ENCODE measurements at regions not wholly inside any gene's neighbourhood (a gene's known extent, or its start where the extent isn't known, plus 50 kb on each side); places are given as distances from the start of the nearest gene placed in this dataset.
"Not testable (repeated sequence)": the region's sequence is repeated elsewhere in the genome, so short reads cannot be mapped to it uniquely, and the experiment has no call there.

DNA sequence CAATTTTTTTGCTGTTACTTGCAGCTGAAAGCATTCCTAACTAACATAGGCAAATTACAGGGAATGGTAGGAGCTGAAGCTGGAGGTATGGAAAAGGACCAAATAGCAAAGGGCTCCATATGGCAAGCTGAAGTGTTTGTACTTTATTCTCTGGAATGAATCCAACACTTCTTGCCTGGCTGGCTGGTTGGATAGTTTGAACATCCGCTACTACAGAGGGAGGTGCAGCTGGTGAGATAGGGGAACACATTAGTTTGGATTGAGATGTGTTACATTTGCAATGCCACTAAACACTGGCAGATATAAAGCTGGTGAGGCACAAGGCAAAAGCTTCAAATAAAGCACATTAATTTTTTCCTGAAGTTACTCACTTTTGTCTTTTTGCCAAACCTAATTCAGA lies 291.5 kb downstream of the SP3 start:
- DNase-seq = no peak

DNA sequence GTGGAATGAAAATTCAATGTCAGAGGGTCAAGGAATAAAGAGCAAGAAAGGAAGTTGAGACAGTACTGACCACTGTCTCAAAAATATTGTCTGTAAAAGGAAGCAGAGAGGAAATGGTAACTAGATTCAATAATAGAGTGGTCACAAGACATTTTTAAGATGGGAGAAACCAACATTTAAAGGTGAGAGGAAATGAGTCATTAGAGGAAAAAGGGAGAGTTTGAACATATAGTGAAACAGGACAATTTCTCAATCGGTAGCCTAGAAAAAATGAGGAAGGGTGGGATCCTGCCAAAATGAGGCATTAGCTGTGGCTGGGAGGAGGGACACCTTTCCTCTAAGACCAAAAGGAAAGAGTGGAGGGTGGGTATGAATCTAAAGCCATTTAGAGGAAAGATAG lies 288.5 kb downstream of the SP3 start:
- no peak for DNase-seq

DNA sequence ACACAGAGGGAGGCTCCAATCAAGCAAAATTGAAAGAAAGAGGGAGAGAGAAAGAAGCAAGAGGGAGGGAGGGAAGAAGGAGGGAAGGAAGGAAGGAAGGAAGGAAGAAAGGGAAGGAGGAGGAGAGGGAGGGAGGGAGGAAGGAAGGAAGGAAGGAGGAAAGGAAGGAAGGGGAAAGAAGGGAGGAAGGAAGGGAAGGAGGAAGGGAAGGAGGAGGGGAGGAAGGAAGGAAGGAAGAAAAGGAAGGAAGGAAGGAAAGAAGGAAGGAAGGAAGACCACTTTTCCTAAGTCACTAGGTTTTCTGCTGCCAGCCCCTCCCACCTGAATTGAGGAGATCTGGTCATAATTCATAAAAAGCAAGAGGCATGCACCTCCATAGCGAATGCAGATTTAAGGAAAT lies 287.0 kb downstream of the SP3 start:
- DNase-seq = no peak

DNA sequence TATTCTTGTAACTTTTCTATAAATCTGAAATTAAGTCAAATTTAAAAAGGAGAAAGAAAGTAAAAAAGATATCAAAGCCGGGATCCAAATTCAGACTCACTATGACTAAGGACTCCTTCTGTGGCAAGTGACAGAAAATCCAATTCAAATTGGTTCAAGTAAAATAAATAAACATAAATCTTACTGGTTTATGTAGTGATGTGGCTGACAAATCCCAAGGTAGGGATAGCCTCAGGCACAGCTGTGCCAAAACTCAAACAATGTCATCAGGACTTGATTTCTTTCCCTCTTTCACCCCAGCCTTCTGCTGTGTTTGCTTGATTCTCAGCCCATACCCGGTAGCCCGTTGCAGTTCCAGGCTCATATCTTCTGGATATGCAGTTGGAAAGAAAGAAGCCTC lies 284.6 kb downstream of the SP3 start:
- no peak for DNase-seq

DNA sequence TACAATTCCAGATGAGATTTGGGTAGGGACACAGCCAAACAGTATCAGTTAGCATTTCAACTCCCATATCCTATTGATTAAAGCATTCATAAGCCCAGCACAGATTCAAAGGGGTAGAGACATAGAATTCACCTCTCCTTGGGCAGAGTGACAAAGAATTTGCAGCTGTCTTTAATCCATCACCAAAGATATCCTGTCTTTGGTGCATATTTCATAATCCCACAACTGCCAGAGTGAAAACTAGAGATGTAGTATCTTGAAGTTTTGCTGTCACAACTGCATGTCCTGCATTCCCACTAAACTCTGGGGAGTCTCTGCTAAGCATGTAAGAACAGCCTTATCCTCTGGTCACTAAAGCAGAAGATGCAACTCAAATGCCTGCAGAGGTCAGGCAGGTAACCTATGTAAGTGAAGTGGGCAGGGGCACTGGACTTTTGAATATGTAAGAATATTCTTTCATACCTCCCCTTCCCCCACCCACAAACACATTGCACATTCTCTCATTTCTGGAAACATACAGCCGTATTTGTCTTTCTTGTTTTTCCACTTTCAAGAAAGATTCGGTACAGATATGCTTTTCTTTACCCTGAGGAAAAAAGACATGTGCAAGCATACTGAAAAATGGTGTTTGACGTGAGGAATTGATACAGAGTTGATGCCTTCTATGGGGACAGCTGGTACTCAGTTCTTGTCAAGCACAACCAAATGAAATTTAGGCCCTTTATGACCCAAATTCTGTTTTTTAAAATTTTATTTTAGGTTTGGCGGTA lies 283.1 kb downstream of the SP3 start:
- DNase-seq = no peak

DNA sequence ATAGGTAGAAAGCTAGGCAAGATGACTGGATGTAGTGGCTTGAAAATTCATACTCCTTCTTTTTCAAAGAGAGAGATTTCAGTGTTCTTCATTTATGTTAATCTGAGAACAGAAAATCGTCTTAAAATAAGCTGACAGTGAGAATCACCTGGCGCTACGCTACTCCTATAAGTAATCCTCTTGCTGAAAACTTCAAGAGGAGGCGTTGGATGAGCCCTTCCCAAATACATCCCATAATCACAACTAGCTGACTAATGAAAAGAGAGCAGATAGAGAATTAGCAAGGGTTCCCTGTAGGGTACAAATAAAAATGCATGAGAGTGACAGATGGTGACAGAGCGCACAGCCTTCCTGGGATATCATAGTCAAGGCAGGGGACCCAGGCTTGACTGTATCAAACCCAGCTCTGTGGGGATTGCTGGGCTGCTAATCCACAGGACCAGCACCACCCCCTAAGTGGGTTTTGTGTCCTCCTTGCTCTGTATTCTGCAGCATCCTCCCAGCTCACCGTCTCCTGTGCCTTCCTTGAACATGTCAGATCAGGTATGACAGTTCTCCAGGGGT lies 280.2 kb downstream of the SP3 start:
- DNase-seq = no peak

DNA sequence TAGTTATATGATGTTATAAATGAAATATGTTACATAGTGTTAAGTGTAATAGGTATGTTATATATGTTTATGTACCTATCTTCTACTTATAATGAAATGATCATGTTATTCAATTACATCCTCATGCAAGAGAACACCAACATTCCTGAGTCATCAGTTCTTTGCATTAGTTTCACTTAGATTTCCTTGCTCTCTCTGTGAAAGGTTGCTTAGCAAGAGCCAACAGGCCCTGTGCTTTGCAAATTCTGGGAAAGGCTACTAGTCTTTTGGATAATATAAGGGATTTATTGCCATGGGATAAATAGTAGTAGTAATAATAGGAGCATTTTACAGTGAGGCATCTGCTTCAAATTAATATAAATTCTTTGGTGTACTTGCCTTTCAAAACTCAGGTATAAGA lies 274.8 kb downstream of the SP3 start:
- DNase-seq = no peak

DNA sequence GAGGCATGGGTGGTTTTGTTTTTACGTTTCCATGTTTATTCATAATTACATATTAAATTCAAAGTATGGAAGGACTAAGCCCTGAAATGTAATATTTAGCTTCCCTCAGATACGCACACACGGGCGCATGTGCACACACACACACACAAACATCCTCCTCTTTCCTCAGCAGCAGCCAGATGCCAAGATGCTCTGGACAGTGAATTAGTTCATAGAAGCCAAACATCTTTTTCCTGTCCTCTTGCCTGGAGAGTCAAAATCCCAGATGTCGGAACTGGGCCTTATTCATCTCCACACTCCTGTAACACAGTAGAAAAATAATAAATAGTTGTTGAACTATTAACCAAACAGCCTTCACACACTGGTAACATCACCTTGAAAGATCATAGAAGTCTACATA lies 273.1 kb downstream of the SP3 start:
- DNase-seq = no peak

DNA sequence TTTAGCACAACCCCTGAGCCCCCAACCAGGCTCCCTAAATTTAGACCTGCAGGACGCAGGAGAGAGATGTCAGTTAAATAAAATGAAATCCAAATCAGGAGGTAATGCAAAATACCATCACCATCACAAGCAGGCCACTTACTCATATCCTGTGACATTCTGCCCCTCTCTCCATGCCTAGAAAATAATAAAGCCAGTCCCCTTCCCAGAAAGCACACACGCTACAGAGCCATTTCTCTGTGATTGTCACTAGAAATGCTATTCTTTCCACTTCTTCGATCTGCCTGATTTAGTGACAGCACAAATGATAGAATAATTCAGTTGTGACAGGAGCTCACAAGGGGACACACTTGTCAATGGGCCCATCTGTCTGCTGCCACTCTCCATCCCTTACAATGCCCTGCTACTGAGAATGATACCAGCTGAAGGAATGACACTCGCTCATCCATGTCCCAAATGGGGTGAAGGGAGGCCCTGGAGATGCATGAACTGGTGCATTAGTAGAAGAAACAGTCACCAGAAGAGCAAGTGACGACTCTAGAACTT lies 272.1 kb downstream of the SP3 start:
- DNase-seq = no peak

DNA sequence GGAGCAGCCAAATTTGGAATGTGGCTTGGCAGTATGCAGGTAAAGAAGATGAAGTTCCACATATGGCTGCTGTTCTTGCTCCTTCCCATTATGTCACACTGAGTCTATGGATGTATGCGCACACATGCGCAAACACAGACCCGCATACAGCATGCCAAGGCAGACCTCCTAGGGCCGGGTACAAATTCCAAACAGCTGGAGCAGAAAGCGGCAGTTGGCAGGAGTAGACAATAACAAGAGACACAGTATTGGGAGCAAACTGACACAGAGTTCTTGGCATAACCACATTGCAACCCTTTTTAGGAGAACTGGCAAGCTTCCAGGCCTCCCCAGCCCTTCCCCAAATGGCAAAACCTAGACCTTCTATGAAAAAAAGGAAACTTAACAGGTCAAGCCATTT lies 268.9 kb downstream of the SP3 start:
- no peak for DNase-seq

DNA sequence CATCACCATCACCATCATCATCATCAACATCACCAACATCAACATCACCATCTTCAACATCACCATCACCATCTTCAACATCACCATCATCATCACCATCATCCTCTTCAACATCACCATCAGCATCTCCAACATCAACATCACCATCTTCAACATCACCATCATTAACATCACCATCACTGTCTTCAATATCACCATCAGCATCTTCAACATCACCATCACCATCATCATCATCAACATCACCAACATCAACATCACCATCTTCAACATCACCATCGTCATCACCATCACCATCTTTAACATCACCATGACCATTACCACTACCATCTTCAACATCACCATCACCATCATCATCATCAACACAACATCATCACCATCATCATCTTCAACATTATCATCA lies 267.2 kb downstream of the SP3 start:
- no peak for DNase-seq

DNA sequence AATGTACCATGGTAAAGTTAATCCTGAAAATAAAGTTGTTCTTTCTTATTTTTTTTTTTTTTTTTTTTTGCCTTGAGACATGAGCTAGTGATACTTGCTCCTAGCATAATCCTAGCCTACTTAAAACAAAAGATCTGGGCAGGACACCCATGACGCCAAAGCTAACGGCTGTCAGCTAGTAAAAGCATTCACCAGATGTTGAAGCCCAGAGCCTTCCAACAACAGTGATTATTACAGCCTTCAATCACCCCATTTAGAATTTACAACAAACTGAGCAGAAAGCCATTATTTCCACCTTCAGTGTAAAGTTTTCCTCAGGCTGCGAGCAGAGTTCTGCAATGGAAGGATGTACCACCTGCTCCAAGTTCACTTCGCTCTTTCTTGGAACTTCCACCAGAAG lies 259.5 kb downstream of the SP3 start:
- no peak for DNase-seq

DNA sequence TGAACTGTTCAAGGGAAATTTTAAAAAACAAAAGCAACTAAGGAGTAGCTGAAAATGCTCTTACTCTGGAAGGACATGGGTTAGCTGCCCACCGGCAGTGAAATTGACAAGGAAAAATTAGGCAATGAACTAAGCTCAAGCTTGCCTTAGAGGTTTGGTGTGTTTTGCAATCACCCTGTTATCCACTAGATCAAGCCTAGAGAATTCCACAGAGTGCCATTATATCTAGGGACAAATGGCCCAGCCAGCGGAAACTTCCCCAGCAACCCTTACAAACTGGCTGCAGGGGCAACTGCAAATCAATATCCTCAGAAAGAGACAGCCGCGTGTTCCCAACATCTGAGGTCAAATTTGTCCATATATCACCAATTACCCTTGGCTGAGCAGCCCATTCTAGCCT lies 258.2 kb downstream of the SP3 start:
- DNase-seq = no peak

DNA sequence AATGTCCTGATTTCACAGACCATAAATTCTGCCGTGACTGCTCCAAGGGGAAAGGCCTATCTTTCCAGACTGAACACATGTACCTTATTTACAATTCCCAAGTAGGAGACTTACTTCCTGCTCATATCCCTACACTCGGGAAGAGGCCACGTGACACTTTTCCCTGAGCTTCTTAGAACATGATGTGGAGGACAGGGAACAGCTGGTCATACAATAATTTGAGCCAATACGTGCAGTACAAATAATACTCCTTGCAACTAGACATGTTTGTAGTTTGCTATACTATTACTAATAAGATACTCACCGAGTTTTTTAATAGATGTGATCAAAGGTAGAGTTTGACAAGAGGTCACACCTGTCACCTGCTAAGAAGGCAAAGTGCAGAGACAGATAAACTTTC lies 256.4 kb downstream of the SP3 start:
- DNase-seq = no peak

DNA sequence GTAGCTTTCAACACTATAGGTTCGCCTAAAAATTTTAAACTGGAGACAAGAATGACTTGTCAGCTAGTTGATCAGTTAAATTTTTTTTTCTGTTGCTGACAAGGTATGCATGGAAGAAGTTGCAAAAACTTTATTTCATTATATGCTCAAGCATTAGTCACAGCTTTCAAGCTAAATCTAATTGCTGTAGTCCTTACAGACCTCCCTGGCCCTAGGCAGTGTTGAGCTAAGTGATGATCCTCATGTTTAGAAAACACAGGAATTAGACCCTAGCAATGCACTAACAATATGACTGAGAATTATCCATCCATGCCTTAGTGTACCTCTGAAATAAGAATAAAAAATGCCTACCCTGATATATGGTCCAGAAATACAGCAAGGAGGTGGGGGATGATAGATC lies 253.4 kb downstream of the SP3 start:
- no peak for DNase-seq

DNA sequence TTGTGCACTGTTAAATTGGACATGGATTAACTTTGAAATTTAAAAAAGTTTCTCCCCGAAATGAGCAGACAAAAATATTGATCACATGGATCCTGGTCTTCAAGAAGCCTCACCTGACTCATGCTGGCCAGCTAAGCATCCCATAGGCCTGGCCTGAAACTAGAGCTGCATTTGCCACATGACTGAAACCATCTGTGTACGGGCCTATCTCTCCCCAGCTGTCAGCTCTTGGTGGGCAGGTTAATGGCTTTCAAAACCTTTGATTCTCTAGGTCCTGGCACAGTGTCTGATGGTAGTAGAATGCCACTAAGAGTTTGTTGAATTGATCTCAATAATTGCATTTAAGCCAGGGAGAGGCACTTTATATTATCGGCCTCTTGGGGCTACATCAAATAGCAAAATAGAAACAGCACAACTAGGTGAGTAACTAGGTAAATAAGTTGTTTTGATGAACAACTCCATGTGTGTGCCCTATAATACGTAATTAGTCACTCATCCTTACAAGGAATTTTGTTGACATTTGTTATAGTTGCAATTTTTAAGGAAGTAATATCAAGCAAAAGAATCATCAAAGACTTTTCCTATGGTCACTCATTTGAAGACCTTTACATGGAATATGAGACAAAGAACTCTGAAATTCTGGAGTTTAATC lies 251.1 kb downstream of the SP3 start:
- DNase-seq = no peak

DNA sequence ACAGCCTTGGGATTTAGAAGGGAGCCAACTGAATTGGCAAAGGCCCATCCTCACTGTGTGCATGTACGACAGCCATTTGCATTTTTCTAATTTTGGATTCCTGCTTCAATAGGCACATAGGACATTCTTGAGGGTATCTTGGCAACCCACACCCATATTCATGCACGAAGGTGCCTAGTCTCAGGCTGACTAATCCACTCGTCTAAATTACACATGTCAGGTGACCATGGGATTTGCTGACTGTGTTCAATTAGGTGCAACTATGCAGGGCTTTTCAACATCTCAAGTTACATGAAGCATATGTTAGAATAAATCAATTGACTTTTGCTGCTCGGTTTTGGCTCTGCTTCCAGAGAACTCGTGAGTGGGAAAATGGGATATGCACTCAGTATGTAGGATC lies 249.7 kb downstream of the SP3 start:
- DNase-seq = no peak

DNA sequence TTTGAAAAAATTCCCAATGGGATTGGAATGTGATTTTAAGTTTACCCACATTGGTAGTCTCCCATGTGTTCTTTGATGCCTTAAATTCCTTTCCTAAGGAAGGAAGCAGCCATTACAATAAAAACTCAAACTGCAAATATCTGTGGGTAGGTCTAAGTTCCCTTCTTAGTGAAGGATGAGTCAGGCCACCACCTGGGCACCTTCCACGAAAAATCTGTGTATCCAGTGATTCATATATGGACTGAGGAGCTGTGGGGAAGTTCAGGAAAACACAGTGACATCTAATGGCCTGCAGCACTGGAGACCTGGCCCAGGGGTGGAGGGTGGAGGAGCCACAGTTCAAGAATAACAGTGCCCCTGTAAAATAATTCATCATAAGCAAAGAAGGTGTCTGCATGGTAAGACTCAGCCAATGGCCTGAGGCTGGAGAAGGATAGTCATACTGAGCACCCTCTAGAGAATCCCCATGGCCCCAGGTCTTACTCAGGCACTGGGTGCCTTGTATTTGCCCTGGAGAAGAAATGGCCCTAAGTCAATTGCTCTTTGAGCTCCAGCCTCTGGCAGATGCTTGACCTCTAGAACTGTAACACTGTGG lies 248.6 kb downstream of the SP3 start:
- DNase-seq = no peak

DNA sequence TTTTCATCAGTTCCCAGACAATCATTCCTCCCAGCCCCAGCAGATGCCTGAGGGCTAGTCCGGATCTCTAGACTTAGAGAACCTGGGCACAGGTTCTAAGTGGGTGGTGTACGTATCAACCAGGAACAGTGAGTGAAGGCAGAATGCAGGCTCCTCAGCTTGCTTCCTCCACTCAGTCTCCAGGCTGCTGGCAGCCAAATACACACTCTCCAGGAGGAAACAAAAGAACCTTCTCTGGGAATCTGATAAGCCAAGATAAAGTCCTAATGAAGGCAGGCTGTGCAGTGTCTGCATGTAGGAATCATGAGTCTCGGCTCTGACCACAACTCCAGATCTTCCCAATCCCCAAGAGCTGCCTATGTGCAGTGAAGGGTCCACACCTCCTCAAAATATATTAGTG lies 245.7 kb downstream of the SP3 start:
- no peak for DNase-seq

DNA sequence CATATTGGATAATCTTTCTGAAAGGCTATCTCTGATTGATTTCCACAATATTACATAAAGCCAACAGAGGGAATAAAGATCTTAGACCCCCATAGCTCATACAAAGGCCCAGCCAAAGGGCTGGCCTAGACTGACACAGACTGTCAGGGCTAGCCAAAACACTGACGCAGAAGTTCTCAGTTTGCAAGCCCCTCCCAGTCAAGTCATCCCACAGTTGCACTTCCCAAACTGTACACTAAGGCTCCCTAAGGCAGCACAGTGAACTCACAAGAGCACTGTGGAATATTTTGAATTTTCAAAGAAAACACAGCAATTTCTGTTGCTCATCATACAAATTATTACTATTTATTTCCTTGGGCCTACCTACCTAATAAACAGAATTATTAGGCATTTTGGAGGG lies 244.9 kb downstream of the SP3 start:
- no peak for DNase-seq

DNA sequence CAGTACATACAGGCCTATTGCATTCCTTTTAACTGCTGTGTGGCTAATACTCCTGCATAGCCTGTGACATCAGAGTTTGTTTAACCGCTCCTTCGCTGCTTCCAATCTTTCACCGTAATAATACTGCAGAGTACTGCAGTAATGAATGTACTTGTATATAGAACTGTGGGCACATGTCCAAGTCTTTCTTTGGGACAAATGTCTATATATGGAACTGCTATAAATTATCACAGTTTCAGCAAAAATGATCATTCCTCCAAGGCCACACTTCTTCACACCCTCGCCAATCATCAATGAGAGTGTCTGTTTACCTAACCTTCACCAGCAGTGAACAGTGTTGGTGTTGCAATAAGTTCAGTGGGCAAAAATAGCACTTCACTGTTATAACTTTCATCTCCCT lies 230.4 kb downstream of the SP3 start:
- DNase-seq = no peak

DNA sequence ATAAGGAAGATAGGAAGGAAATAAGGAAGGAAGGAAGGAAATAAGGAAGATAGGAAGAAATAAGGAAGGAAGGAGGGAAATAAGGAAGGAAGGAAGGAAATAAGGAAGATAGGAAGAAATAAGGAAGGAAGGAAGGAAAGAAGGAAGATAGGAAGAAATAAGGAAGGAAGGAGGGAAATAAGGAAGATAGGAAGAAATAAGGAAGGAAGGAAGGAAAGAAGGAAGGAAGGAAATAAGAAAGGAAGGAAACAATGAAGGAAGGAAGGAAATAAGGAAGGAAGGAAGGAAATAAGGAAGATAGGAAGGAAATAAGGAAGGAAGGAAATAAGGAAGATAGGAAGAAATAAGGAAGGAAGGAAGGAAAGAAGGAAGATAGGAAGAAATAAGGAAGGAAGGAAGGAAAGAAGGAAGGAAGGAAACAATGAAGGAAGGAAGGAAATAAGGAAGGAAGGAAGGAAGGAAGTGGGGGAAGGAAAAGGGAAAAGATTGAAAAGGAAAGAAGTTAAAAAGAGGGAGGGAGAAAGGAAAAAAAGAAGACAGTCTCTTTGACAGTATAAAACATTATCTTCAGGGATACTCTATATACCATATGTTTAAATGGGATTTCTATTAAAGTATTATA lies 227.1 kb downstream of the SP3 start:
- not testable (repeated sequence) for DNase-seq

DNA sequence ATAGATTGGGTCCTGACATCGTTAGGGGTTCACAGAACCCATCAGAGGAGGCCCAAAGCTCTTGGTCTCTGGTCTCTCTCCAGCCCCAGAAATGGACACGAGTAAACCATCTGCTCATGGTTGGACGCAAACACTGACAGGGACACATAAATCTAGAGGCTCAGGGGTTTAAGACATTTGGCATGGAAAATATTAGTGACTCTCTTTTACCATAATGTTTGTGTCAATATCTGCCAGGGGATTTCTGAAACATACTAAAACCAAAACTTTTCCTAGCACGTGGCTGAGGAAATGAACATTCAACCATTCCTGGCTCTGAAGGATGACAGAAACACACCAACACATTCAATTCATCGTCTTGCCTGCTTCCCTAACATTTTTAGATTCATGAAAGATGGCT lies 226.2 kb downstream of the SP3 start:
- DNase-seq = no peak

DNA sequence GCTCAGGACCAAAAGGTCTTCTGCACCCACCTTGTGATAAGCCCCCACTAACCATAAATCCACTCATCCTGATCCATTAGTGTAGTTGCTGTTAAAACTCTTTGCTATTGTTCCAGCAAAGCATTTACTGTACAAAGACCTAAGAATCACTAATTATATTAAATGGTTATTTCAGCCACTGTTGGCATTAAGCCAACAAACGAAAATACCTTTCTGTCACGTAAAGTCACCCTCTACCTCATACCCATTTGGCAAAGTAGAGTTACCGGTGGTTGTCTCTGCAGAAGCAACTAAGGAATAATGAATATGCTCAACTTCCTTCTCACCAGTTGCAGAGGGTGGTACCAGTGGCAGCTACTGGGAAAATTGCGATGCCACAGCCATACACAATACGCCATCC lies 224.5 kb downstream of the SP3 start:
- DNase-seq = no peak

Data from stimulated activated naive CD4-positive, alpha-beta T cell (primary cell).